ENCODE measurements at regions not wholly inside any gene's neighbourhood (a gene's known extent, or its start where the extent isn't known, plus 50 kb on each side); places are given as distances from the start of the nearest gene placed in this dataset.

- TF ChIP-seq CTCF (IDR thresholded peaks at IDR 0.05 in 4 of 5, conservative IDR thresholded peaks at IDR 0.05 in 1 of 5), result no peak
- no peak for TF ChIP-seq POLR2A (IDR thresholded peaks at IDR 0.05)
- Histone ChIP-seq H3K27me3 (no peaks in the 10 kb centered on the region), H3K36me3 (no peaks in the 10 kb centered on the region), H3K9me3 (no peaks in the 10 kb centered on the region), H3K4me3 (no peak overlapping the region), H3K27ac (no peak overlapping the region), H3K4me1 (no peaks in the 10 kb centered on the region)
- in situ Hi-C loops (cut with MboI; ENCODE audit: low sequenced_read_pairs in 4 of 4), result no loop called here
- ATAC-seq (no peak), DNase-seq (no peak)
- intact Hi-C loops (cut with DNase I; ENCODE audit: low total_unique reads), result no loop called here
Observed at GRCh38 chr13:66222926-66223325, 1007.2 kb downstream of the PCDH9 start.

GRCh38 chr13:66222127-66222526, 1008.0 kb downstream of the PCDH9 start:
- Histone ChIP-seq H3K36me3 (no peaks in the 10 kb centered on the region), H3K27ac (no peak overlapping the region), H3K4me1 (no peaks in the 10 kb centered on the region), H3K9me3 (no peaks in the 10 kb centered on the region), H3K27me3 (no peaks in the 10 kb centered on the region), H3K4me3 (no peak overlapping the region)
- intact Hi-C loops (cut with DNase I; ENCODE audit: low total_unique reads), result no loop called here
- in situ Hi-C loops (cut with MboI; ENCODE audit: low sequenced_read_pairs in 4 of 4), result no loop called here
- ATAC-seq (no peak), DNase-seq (no peak)
- TF ChIP-seq CTCF (IDR thresholded peaks at IDR 0.05 in 4 of 5, conservative IDR thresholded peaks at IDR 0.05 in 1 of 5), result no peak
- no peak for TF ChIP-seq POLR2A (IDR thresholded peaks at IDR 0.05)

GRCh38 chr13:66219506-66219905, 1010.6 kb downstream of the PCDH9 start:
- in situ Hi-C loops (cut with MboI; ENCODE audit: low sequenced_read_pairs in 4 of 4), result no loop called here
- Histone ChIP-seq H3K4me3 (no peak overlapping the region), H3K27me3 (no peaks in the 10 kb centered on the region), H3K36me3 (no peaks in the 10 kb centered on the region), H3K27ac (no peak overlapping the region), H3K9me3 (no peaks in the 10 kb centered on the region), H3K4me1 (no peaks in the 10 kb centered on the region)
- ATAC-seq (no peak), DNase-seq (no peak)
- TF ChIP-seq CTCF (IDR thresholded peaks at IDR 0.05 in 4 of 5, conservative IDR thresholded peaks at IDR 0.05 in 1 of 5) (no peak), POLR2A (IDR thresholded peaks at IDR 0.05) (no peak)
- intact Hi-C loops (cut with DNase I; ENCODE audit: low total_unique reads), result no loop called here

GRCh38 chr13:66218583-66218982, 1011.6 kb downstream of the PCDH9 start:
- no peak overlapping the region for H3K4me3 ChIP-seq
- DNase-seq (no peak), ATAC-seq (no peak)
- no peak overlapping the region for H3K27ac ChIP-seq
- no peaks in the 10 kb centered on the region for H3K9me3 ChIP-seq
- in situ Hi-C loops (cut with MboI; ENCODE audit: low sequenced_read_pairs in 4 of 4) (no loop called here), intact Hi-C loops (cut with DNase I; ENCODE audit: low total_unique reads) (no loop called here)
- H3K36me3 ChIP-seq, result no peaks in the 10 kb centered on the region
- H3K4me1 ChIP-seq, result no peaks in the 10 kb centered on the region
- no peak for TF ChIP-seq POLR2A (IDR thresholded peaks at IDR 0.05)
- TF ChIP-seq CTCF (IDR thresholded peaks at IDR 0.05 in 4 of 5, conservative IDR thresholded peaks at IDR 0.05 in 1 of 5), result no peak
- H3K27me3 ChIP-seq, result no peaks in the 10 kb centered on the region

GRCh38 chr13:66216728-66217127, 1013.4 kb downstream of the PCDH9 start:
- in situ Hi-C loops (cut with MboI; ENCODE audit: low sequenced_read_pairs in 4 of 4), result no loop called here
- Histone ChIP-seq H3K36me3 (no peaks in the 10 kb centered on the region), H3K4me1 (no peaks in the 10 kb centered on the region), H3K27me3 (no peaks in the 10 kb centered on the region), H3K4me3 (no peak overlapping the region), H3K9me3 (no peaks in the 10 kb centered on the region), H3K27ac (no peak overlapping the region)
- no peak for ATAC-seq
- intact Hi-C loops (cut with DNase I; ENCODE audit: low total_unique reads), result no loop called here
- no peak for DNase-seq
- no peak for TF ChIP-seq CTCF (IDR thresholded peaks at IDR 0.05 in 4 of 5, conservative IDR thresholded peaks at IDR 0.05 in 1 of 5)
- TF ChIP-seq POLR2A (IDR thresholded peaks at IDR 0.05), result no peak

All from gastrocnemius medialis (tissue), 4 donors.